ENCODE measurements at regions not wholly inside any gene's neighbourhood (a gene's known extent, or its start where the extent isn't known, plus 50 kb on each side); places are given as distances from the start of the nearest gene placed in this dataset.
"Not testable (repeated sequence)": the region's sequence is repeated elsewhere in the genome, so short reads cannot be mapped to it uniquely, and the experiment has no call there.

DNA sequence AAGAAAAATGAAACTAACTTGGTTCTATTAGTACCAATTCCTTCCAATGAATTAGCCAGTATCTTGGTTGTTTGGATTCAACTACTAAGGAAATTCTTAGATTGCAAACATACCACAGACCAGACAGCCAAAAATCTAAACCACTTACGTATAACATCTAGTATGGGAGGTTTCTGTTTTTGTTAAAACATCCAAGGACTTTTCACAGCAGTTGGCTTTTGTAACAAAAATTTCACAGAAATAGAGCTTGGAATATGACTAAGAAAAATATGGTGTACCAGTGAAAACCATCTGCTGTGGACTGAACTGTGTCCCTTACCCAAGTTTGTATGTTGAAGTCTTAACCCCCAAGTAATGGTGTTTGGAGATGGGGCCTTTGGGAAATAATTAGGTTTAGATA lies 199.2 kb downstream of the OTOL1 start:
- in situ Hi-C loops (cut with HindIII; ENCODE audit: low sequenced_read_pairs), result no loop called here
- H3K4me3 ChIP-seq (ENCODE audit: low read depth, low read length), result no peak overlapping the region
- DNase-seq (ENCODE audit: low read depth), result peak; percentile 27
- TF ChIP-seq, protein P1, sequence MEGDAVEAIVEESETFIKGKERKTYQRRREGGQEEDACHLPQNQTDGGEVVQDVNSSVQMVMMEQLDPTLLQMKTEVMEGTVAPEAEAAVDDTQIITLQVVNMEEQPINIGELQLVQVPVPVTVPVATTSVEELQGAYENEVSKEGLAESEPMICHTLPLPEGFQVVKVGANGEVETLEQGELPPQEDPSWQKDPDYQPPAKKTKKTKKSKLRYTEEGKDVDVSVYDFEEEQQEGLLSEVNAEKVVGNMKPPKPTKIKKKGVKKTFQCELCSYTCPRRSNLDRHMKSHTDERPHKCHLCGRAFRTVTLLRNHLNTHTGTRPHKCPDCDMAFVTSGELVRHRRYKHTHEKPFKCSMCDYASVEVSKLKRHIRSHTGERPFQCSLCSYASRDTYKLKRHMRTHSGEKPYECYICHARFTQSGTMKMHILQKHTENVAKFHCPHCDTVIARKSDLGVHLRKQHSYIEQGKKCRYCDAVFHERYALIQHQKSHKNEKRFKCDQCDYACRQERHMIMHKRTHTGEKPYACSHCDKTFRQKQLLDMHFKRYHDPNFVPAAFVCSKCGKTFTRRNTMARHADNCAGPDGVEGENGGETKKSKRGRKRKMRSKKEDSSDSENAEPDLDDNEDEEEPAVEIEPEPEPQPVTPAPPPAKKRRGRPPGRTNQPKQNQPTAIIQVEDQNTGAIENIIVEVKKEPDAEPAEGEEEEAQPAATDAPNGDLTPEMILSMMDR (IDR thresholded peaks at IDR 0.05; ENCODE audit: low read depth, low read length, missing control alignments), result no peak

DNA sequence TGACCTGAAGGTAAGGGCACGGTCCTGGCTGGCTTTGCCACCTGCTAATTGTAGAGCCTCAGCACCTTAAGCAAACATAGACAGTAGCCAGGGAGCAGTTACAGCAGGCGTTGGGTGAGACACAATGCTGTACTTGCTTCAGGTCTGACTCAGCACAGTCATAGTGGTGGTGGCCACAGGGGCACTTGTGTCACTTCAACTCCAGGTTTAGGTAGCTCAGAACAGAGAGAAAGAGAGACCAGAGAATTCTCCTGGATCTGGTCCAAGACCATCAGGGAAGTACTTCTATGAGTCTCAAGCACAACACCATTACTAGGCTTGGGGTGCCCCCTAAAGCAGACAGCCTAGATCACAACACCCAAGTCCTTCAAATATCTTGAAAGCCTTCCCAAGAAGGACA lies 204.4 kb downstream of the OTOL1 start:
- H3K4me3 ChIP-seq (ENCODE audit: low read depth, low read length), result no peak overlapping the region
- TF ChIP-seq, protein P1 (IDR thresholded peaks at IDR 0.05; ENCODE audit: low read depth, low read length, missing control alignments), result no peak
- in situ Hi-C loops (cut with HindIII; ENCODE audit: low sequenced_read_pairs), result no loop called here
- DNase-seq (ENCODE audit: low read depth), result no peak

DNA sequence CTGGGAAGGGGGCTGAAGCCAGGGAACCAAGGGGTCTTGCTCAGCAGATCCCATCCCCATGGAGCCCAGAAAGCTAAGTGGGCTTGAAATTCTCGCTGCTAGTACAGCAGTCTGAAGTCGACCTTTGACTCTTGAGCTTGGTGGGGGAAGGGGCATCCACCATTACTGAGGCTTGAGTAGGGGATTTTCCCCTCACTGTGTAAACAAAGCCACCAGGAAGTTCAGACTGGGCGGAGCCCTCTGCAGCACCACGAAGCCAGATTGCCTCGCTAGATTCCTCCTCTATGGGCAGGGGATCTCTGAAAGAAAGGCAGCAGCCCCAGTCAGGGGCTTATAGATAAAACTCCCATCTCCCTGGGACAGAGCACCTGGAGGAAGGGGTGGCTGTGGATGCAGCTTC lies 210.6 kb downstream of the OTOL1 start:
- H3K4me3 ChIP-seq (ENCODE audit: low read depth, low read length); in situ Hi-C loops (cut with HindIII; ENCODE audit: low sequenced_read_pairs); DNase-seq (ENCODE audit: low read depth): not testable (repeated sequence)

DNA sequence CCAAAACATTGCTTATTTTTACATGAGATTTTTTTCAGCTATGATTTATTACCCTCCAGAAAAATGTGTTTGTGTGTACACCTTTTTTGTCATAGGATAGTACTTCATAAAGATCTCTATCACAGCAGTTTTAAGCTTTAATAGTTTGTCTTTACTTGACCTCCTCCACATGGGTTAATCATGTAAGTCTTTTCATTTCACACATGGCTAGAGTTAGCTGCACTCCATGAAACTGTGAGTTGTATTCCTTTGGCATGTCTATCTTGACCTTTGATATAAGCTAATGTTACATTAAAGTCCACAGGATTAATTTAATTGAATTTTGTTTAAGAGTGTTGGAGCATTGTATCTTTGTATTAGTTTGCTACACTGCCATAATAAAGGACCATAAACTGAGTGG lies 217.1 kb downstream of the OTOL1 start:
- no peak overlapping the region for H3K4me3 ChIP-seq (ENCODE audit: low read depth, low read length)
- in situ Hi-C loops (cut with HindIII; ENCODE audit: low sequenced_read_pairs), result no loop called here
- DNase-seq (ENCODE audit: low read depth), result no peak
- TF ChIP-seq, protein P1 (IDR thresholded peaks at IDR 0.05; ENCODE audit: low read depth, low read length, missing control alignments), result no peak

DNA sequence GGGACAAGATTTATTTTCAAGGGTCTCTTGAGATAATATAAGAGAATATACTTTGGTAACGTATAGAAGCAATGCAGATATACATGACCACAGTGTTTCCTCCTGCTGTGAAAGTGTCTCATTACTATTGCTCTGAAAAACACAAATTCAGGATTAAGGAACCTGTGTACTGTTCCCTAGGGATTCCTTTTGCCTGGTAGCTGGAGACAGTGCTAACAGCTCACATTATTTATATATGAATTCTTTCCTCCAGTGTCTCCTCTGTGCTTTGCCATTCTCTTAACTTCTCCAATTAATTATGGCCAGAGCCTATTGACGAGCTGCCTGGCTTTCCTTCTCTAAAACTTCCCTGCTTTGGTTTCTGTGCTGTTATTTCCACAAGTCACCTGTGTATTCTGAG lies 235.4 kb downstream of the OTOL1 start:
- in situ Hi-C loops (cut with HindIII; ENCODE audit: low sequenced_read_pairs), result no loop called here
- H3K4me3 ChIP-seq (ENCODE audit: low read depth, low read length), result no peak overlapping the region
- no peak for DNase-seq (ENCODE audit: low read depth)
- TF ChIP-seq, protein P1 (IDR thresholded peaks at IDR 0.05; ENCODE audit: low read depth, low read length, missing control alignments), result no peak

DNA sequence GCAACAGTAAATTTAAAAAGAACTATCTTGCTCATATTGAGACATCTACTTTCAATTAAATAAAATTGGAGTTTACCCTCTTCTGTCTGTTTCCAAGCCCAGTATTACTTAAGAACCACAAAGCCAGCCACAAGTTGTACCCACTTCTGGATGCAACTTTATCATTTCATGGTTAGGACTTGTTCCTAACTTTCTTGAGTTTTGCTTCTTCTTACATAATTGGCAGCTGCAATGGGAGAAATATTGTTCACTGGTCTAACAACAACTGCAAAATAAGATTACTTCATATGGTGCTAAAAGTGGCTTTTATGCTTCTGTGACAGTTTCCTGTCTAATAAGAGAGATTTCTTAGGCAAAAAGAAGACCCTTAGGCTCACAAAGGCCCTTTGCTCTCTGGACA lies 240.6 kb downstream of the OTOL1 start:
- DNase-seq (ENCODE audit: low read depth), result no peak
- TF ChIP-seq, protein P1 (IDR thresholded peaks at IDR 0.05; ENCODE audit: low read depth, low read length, missing control alignments), result no peak
- no peak overlapping the region for H3K4me3 ChIP-seq (ENCODE audit: low read depth, low read length)
- in situ Hi-C loops (cut with HindIII; ENCODE audit: low sequenced_read_pairs), result no loop called here

DNA sequence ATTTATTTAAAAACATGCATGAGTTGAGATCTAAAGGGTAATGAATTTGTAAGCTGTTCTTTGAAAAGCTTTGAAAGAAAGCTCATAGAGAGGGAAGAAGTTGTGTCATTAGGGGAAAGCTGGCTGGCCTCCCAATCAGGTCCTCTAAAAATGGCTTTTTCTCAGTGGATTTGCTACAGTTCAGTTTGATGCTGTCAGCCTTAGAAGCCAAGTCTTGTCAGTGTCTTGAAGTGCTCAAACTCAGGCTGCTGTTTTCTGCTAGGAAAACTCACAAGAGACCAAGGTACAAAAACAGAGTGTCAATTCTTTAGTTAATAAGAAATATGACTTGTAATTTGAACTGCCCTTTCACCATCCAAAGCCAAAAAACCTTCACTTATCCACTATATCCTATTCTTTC lies 243.8 kb downstream of the OTOL1 start:
- in situ Hi-C loops (cut with HindIII; ENCODE audit: low sequenced_read_pairs), result no loop called here
- TF ChIP-seq, protein P1 (IDR thresholded peaks at IDR 0.05; ENCODE audit: low read depth, low read length, missing control alignments), result no peak
- DNase-seq (ENCODE audit: low read depth), result no peak
- H3K4me3 ChIP-seq (ENCODE audit: low read depth, low read length), result no peak overlapping the region
